ENCODE measurements at regions not wholly inside any gene's neighbourhood (a gene's known extent, or its start where the extent isn't known, plus 50 kb on each side); places are given as distances from the start of the nearest gene placed in this dataset.

DNA sequence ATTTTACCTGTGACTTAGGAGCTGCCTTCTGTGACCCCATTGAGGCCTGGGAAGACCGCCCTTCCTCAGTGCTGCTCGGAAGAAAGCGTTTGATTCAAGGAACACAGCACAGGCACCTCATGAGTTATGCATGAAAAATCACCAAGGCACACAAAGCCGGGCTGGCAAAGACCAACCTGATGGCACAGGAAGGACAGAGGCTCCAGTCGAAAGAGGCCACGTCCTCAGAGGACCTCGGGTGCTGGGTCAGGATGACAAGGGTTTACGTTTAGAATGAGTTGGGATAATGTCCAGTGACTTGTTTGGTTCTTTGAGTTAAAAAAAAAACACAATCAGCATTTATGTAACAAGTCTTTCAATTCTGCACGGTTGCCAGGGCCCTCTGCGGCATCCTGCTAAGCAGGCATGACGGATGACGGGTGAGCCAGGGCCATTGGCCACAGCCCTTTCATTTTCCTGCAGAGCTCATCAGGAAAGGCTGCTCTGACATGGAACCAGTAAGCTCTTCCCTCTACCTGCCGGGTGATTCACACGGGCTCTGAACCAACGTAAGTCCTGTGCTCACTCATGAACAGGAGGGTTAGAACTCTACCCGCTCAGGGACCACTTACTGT lies 112.8 kb downstream of the DACT2 start:
- TF ChIP-seq POLR2A (IDR thresholded peaks at IDR 0.05; ENCODE audit: low read depth, low read length) (no peak), POLR2AphosphoS5 (IDR thresholded peaks at IDR 0.05; ENCODE audit: low read depth, low read length) (no peak), PAX5 (IDR thresholded peaks at IDR 0.05; ENCODE audit: insufficient read depth, low read length, severe bottlenecking) (no peak)
